Muscle of arm (tissue), 1 donor: ENCODE measurements at regions not wholly inside any gene's neighbourhood (a gene's known extent, or its start where the extent isn't known, plus 50 kb on each side); places are given as distances from the start of the nearest gene placed in this dataset.
"Not testable (repeated sequence)": the region's sequence is repeated elsewhere in the genome, so short reads cannot be mapped to it uniquely, and the experiment has no call there.

Source experiments
- DNase-seq: peaks from one replicate; pipeline ENCODE4 v3.0.0-alpha.2; 2013

- DNase-seq, result no peak
These were observed 126.2 kb downstream of the HNRNPD start for GRCh38 chr4:82247629-82248028.

GRCh38 chr4:82247171-82247570, 126.6 kb downstream of the HNRNPD start:
- DNase-seq, result no peak

- DNase-seq, result no peak
These were observed 132.3 kb downstream of the HNRNPD start for GRCh38 chr4:82241534-82241933.

GRCh38 chr4:82240410-82240809, 133.4 kb downstream of the HNRNPD start:
- DNase-seq, result no peak

- DNase-seq, result not testable (repeated sequence)
These were observed 136.6 kb downstream of the HNRNPD start for GRCh38 chr4:82237142-82237541.

- no peak for DNase-seq
These were observed 138.4 kb downstream of the HNRNPD start for GRCh38 chr4:82235346-82235745.

- DNase-seq, result no peak
These were observed 140.9 kb downstream of the HNRNPD start for GRCh38 chr4:82232891-82233290.

- DNase-seq, result no peak
These were observed 142.0 kb downstream of the HNRNPD start for GRCh38 chr4:82231806-82232205.

GRCh38 chr4:82230306-82230705, 143.5 kb downstream of the HNRNPD start:
- DNase-seq, result no peak

- DNase-seq, result no peak
These were observed 148.8 kb downstream of the HNRNPD start for GRCh38 chr4:82225030-82225429.

- peak; percentile 9 for DNase-seq
These were observed 150.1 kb downstream of the HNRNPD start for GRCh38 chr4:82223715-82224114.

- no peak for DNase-seq
These were observed 154.4 kb downstream of the HNRNPD start for GRCh38 chr4:82219346-82219745.

GRCh38 chr4:82217986-82218715, 155.6 kb downstream of the HNRNPD start:
- no peak for DNase-seq

GRCh38 chr4:82216219-82216618, 157.6 kb downstream of the HNRNPD start:
- no peak for DNase-seq

GRCh38 chr4:82215800-82216199, 158.0 kb downstream of the HNRNPD start:
- no peak for DNase-seq

GRCh38 chr4:82215039-82215438, 158.8 kb downstream of the HNRNPD start:
- DNase-seq, result no peak

- DNase-seq, result no peak
These were observed 160.0 kb downstream of the HNRNPD start for GRCh38 chr4:82213485-82214417.

GRCh38 chr4:82201805-82202641, 171.8 kb downstream of the HNRNPD start:
- peak; percentile 7 for DNase-seq

GRCh38 chr4:82201303-82201702, 172.5 kb downstream of the HNRNPD start:
- DNase-seq, result no peak

- DNase-seq, result no peak
These were observed 173.7 kb downstream of the HNRNPD start for GRCh38 chr4:82200046-82200445.

- DNase-seq, result no peak
These were observed 179.5 kb downstream of the HNRNPD start for GRCh38 chr4:82194329-82194728.

- DNase-seq, result no peak
These were observed 181.6 kb downstream of the HNRNPD start for GRCh38 chr4:82192017-82192673.
